Right forelimb (tissue), 1 donor: ENCODE measurements at regions not wholly inside any gene's neighbourhood (a gene's known extent, or its start where the extent isn't known, plus 50 kb on each side); places are given as distances from the start of the nearest gene placed in this dataset.

Experiments used
- DNase-seq: peaks from one replicate; pipeline ENCODE4 v3.0.0-alpha.2; 2018

- no peak for DNase-seq
These were observed 821.9 kb downstream of the VRK1 start for GRCh38 chr14:97618917-97619690.

DNA sequence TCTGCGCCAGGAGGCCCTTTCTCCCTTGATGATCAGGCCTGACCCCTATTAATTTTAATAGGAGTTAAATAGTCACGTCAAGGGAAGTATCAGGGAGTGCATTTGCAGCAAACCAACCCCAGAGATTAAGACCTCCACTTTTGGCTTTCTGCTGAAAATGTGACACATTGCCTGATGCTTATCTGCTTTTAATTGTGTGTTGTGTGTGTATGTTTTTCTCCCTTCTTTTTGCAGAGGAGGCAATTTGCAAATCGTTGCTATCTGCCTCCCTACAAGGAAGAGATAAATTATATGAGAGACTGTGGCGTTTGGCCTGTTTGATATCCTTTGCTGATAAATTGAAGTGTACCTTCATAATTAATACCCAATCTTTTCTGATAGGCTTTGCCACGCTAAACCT lies 822.9 kb downstream of the VRK1 start:
- DNase-seq = no peak

- no peak for DNase-seq
These were observed 827.8 kb downstream of the VRK1 start for GRCh38 chr14:97624985-97625384.

- DNase-seq = no peak
These were observed 828.3 kb downstream of the VRK1 start for GRCh38 chr14:97625477-97625876.

DNA sequence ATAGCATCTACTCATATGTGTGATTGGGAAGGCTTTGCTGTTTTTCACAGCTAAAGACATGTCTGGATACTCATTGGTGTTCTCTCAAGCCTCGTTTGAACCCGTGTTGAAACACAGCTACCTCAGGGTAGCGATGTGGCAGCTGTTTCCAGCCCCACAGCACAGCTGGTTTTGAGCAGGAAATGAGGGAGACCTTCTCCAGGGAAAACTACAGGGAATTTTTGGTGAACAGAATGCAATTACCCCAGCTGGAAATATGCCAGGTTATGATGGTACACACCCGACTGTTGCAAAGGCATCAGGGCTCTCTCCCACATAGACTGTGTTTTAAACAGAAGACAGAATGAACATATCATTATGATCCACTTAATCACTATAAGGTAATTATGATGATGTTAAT lies 828.9 kb downstream of the VRK1 start:
- no peak for DNase-seq

DNA sequence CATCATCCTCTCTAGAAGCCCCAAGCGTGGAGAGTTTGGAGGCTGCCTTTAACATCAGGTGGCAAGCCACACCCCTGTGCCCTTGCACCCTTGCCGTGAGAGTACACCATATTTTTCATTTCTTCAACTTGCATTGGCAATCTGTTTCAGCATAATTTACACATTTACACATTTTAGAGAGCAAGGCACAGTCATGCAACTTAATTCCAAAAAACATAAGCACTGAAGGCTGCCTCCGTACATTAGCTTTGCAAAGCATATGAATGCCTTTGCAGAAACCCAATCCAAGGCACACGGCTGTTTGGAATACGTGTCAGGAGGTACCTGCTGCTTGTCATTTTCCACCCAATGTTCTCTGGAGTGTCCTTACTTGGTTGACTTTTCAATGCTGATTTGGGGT lies 833.1 kb downstream of the VRK1 start:
- no peak for DNase-seq

DNA sequence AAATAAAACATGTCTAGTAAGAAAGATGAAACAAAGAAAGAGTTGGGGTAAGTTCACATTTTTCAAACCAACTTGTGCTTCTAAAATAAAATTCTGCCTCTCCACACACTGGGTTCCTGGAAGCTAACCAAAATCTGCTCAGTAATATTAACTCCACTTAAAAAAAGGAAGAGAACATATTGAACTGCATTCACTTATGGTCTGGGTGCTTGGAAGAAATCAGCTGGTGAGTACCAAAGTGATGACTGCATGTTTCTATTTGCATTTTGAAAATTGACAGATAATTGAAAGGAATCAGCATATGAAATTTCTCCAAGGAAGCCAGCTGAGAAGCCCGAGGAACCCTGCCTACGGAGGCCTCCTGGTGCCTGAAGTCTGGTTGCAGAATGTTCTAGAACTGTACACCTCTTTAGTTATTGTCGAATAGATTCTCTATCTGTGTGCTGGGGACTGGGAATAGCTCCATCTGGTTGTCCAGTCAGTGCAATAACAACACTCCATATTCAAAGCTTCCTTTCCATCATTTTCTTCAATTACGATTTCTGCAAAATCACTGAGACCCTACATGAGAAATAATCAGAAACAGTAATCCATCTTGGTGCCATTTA lies 836.1 kb downstream of the VRK1 start:
- no peak for DNase-seq

- no peak for DNase-seq
These were observed 837.6 kb downstream of the VRK1 start for GRCh38 chr14:97634751-97635150.

DNA sequence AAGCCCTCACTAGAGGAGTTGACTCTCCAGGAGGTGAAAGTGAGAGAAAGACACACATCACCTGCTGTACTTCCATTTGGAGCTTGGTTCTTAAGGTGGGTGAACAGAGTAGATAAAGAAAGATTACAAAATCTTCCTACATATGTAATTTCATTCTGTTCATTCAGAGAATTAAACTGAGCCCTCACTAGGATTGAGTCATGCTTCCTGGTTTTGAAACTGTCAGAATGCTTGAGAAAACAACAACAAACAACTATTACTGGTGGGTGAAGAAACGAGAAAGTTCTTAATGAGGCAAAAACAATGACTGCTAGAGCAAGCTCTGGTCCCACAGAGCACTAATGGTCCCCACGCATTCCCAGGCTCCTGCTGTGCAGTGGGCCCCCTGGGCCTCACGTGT lies 841.7 kb downstream of the VRK1 start:
- DNase-seq = no peak

GRCh38 chr14:97640031-97640430 lies 842.8 kb downstream of the VRK1 start:
- no peak for DNase-seq

GRCh38 chr14:97641827-97642226 lies 844.6 kb downstream of the VRK1 start:
- DNase-seq = no peak

- DNase-seq = no peak
These were observed 845.4 kb downstream of the VRK1 start for GRCh38 chr14:97642631-97643030.

DNA sequence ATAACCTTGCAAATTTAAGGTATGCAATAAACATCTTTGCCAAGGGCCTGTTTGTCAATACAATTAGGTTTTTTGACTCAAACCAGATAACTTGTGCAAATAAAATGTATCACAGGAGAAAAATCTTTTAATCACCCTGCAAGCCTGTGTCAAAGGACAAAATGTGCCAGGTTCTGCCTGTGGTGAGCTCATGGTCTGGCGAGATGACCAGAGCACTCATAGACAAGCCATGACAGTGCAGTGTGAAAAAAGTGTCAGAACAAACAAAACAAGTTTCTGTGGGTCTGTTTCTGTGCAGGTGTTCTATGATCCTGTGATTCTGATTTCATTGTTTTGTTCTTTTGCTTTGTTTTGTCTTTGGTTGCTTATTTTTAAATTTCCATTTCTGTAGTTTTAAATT lies 847.2 kb downstream of the VRK1 start:
- DNase-seq = no peak

DNA sequence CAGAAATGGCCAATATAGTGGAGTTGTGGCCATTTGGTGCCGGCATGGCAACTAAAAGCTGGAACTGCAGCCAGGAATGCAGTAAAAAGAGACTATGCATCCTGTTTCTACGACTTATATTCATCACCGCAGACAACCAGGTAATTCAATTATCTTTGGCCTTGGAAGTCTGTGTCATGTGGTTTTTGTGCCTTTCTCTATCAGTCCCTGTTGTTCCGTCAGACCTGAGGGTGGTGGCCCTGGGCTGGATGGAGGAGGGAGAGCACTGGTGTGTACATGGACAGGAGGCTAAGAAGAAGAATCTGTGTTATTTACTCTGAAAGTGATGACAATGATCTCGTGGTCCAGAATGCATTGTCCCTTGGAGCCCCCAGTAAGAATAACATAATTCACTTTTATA lies 852.6 kb downstream of the VRK1 start:
- DNase-seq = no peak

- no peak for DNase-seq
These were observed 858.2 kb downstream of the VRK1 start for GRCh38 chr14:97655169-97655948.

- DNase-seq = no peak
These were observed 860.4 kb downstream of the VRK1 start for GRCh38 chr14:97657609-97658008.

- no peak for DNase-seq
These were observed 890.9 kb downstream of the VRK1 start for GRCh38 chr14:97687944-97688630.

- DNase-seq = no peak
These were observed 891.6 kb downstream of the VRK1 start for GRCh38 chr14:97688631-97689336.

- no peak for DNase-seq
These were observed 894.9 kb downstream of the VRK1 start for GRCh38 chr14:97692084-97692483.

GRCh38 chr14:97695456-97695981 lies 898.3 kb downstream of the VRK1 start:
- no peak for DNase-seq

DNA sequence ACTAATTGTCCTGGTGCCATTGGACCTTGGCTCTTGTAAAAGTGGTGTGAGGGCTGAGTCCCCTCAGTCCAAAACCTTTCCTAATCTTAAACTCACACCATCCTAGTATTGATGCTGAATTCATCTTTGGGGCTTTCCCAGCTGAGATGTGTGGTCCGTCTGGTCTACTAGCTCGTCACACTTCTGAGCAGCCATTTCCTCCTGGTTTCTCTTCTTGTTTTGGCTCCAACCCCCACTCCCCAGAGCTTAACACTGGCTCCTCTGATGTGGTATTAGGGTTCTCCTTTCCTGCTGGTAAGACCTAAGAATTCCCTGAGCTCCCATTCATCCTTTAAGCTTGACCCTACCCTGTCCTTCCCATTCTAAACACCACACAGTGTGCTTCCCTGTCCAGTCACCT lies 900.6 kb downstream of the VRK1 start:
- no peak for DNase-seq

DNA sequence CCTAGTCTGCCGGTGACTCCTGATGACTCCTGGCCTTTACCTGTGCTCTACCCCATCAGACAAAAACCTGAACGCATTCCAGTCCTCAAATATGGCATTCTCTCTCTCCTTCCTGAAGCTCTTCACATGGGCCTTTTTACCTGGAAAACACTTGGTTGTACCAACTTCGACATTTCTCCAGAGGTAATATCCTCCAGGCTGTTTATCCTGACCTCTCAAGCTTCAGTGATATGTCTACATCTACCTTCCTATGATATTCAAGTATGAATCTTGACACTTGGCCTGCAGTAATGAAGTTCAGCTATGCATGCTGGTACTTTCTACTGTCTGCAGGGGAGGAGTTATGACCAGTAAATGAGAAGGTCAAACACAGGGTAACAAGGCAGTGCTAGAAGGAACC lies 901.8 kb downstream of the VRK1 start:
- no peak for DNase-seq
